Erythroblast (primary cell): ENCODE measurements at regions not wholly inside any gene's neighbourhood (a gene's known extent, or its start where the extent isn't known, plus 50 kb on each side); places are given as distances from the start of the nearest gene placed in this dataset.

ENCODE experiments used
- GATA1 ChIP-seq: IDR thresholded peaks from 2 replicates; pipeline ENCODE4 v1.6.1; 2011; ENCODE audit warnings: low read depth, mild to moderate bottlenecking, control low read depth, low read length, moderate library complexity
- POLR2A ChIP-seq: IDR thresholded peaks from 2 replicates; pipeline ENCODE4 v1.6.1; 2011; ENCODE audit warnings: mild to moderate bottlenecking, low read length

DNA sequence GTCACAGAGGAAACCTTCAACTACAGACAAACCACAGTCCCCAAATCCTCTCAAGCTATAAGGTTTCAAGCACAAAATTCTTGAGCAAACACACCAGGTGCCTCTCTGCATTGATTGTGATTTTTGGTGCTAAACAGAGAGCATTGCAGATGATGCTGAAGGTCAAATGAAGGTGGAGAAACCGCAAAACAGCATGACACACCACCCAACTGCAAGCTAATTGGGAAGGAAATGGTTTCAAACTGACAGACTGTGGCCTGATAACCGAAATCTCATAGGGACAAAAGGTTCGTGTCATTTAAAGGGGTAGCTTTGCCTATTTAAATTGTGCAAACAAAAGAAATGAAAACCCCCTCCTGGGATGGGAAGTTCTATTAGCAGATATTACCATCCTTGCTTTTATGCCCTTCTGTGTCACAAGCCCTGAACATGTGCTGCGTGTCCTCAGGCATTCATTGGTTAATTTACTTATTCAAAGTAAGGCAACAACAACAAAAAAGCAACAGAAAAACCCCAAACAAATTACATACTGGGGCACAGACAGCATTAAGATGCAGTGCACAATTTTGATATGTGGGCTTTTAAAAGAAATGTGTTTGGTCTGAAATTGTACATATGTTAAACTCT, 154.9 kb downstream of the AQP4 start:
- TF ChIP-seq POLR2A (no peak), GATA1 (no peak)
